ENCODE measurements at regions not wholly inside any gene's neighbourhood (a gene's known extent, or its start where the extent isn't known, plus 50 kb on each side); places are given as distances from the start of the nearest gene placed in this dataset.

DNA sequence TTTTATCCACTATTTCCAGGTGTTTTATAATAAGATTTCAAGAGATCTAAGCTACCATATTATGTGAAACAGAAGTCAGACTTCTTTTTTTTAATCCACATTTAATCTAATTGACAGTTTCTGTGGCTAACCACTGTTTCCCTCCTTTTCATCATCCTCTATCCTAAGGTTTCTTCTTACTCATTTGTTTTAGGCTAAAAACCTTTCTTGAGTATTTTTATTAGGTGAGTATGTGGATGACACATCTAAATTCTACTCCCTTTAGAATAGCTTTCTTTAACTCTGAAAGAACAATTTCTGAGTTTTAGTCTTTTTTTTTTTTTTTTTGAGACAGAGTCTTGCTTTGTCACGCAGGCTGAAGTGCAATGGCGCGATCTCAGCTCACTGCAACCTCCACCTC is 62.7 kb downstream of the NPY start:
- TF ChIP-seq, protein P1, sequence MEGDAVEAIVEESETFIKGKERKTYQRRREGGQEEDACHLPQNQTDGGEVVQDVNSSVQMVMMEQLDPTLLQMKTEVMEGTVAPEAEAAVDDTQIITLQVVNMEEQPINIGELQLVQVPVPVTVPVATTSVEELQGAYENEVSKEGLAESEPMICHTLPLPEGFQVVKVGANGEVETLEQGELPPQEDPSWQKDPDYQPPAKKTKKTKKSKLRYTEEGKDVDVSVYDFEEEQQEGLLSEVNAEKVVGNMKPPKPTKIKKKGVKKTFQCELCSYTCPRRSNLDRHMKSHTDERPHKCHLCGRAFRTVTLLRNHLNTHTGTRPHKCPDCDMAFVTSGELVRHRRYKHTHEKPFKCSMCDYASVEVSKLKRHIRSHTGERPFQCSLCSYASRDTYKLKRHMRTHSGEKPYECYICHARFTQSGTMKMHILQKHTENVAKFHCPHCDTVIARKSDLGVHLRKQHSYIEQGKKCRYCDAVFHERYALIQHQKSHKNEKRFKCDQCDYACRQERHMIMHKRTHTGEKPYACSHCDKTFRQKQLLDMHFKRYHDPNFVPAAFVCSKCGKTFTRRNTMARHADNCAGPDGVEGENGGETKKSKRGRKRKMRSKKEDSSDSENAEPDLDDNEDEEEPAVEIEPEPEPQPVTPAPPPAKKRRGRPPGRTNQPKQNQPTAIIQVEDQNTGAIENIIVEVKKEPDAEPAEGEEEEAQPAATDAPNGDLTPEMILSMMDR (IDR thresholded peaks at IDR 0.05 in 4 of 5, conservative IDR thresholded peaks at IDR 0.05 in 1 of 5), result no peak
- TF ChIP-seq POLR2A (IDR thresholded peaks at IDR 0.05), result no peak

All from gastrocnemius medialis (tissue), 4 donors.